Testis (tissue), 2 donors: ENCODE measurements at regions not wholly inside any gene's neighbourhood (a gene's known extent, or its start where the extent isn't known, plus 50 kb on each side); places are given as distances from the start of the nearest gene placed in this dataset.

Experiments used
- POLR2A ChIP-seq: fragments of 450-650 bp; IDR thresholded peaks from one replicate; pipeline ENCODE4 v1.6.1; 2017; ENCODE audit warnings: antibody characterized with exemption, mild to moderate bottlenecking, moderate library complexity
- TF ChIP-seq, protein P1 (sequence below), 3 experiments: fragments of 450-650 bp in 2 of 3; fragments of 200-600 bp in 1 of 3; sonication (generic) in 1 of 3; IDR thresholded peaks; one replicate each; pipeline ENCODE4 v1.5.1; 2016 to 2019; ENCODE audit warnings: antibody characterized with exemption in 3 of 3, mild to moderate bottlenecking in 2 of 3, moderate library complexity in 1 of 3

- TF ChIP-seq, protein P1, sequence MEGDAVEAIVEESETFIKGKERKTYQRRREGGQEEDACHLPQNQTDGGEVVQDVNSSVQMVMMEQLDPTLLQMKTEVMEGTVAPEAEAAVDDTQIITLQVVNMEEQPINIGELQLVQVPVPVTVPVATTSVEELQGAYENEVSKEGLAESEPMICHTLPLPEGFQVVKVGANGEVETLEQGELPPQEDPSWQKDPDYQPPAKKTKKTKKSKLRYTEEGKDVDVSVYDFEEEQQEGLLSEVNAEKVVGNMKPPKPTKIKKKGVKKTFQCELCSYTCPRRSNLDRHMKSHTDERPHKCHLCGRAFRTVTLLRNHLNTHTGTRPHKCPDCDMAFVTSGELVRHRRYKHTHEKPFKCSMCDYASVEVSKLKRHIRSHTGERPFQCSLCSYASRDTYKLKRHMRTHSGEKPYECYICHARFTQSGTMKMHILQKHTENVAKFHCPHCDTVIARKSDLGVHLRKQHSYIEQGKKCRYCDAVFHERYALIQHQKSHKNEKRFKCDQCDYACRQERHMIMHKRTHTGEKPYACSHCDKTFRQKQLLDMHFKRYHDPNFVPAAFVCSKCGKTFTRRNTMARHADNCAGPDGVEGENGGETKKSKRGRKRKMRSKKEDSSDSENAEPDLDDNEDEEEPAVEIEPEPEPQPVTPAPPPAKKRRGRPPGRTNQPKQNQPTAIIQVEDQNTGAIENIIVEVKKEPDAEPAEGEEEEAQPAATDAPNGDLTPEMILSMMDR (IDR thresholded peaks at IDR 0.05): no peak
- no peak for TF ChIP-seq POLR2A
Measured at GRCh38 chr1:8092657-8093056, 66.5 kb upstream of the ERRFI1 start.
